ENCODE measurements at regions not wholly inside any gene's neighbourhood (a gene's known extent, or its start where the extent isn't known, plus 50 kb on each side); places are given as distances from the start of the nearest gene placed in this dataset.

DNA sequence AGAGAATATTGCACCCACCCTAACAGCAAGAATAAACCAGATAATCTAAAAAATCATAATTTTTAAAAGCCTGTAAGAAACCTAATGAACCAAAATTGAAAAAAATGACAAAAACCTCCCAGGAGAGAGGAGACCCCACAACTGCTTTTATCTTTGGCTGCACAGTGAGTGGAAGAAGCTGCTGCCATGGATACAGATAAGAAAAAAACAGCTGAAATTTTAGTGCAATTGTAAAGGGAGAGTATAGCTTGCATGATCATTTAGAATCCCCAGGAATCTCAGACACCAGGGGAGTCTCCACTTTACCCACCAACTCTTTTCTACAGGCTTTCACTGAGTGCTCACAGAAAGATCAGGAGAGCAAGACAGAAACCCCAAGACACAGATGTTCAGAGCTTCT, 338.1 kb upstream of the NCKAP5 start:
- H4K91ac ChIP-seq (ENCODE audit: insufficient read depth, low read depth, low read length), result no peak overlapping the region
- intact Hi-C loops (cut with micrococcal nuclease), result no loop called here
- DNase-seq (no peak), ATAC-seq (ENCODE audit: low read depth) (no peak)
- no peaks in the 10 kb centered on the region for H3K9me1 ChIP-seq (ENCODE audit: insufficient read depth, low read length)
- no peak overlapping the region for H4K5ac ChIP-seq (ENCODE audit: low read depth, low read length)
- H3K4me1 ChIP-seq (ENCODE audit: control insufficient read depth, insufficient read depth, low read length), result no peaks in the 10 kb centered on the region
- H3K4me3 ChIP-seq (ENCODE audit: insufficient read depth, low read depth, low read length), result no peak overlapping the region
- BruUV-seq (replicated peaks), result no TSS peak
- H3K36me3 ChIP-seq (ENCODE audit: control insufficient read depth, insufficient read depth, low read length), result no peaks in the 10 kb centered on the region
- H2BK20ac ChIP-seq (ENCODE audit: low read depth, low read length), result no peak overlapping the region
- H3K27ac ChIP-seq (ENCODE audit: insufficient read depth, low read length), result no peak overlapping the region
- H2AK5ac ChIP-seq (ENCODE audit: low read depth, low read length), result no peak overlapping the region
- peaks cover 2% of the 10 kb centered on the region; the same call in 1 of the 2 replicates for H3K27me3 ChIP-seq (ENCODE audit: control insufficient read depth, insufficient read depth, low read length)
- H2BK120ac ChIP-seq (ENCODE audit: low read depth, low read length), result no peak overlapping the region
- no peak overlapping the region for H3K14ac ChIP-seq (replicated peaks; ENCODE audit: low read depth, low read length)
- H3K18ac ChIP-seq (ENCODE audit: low read depth, low read length), result no peak overlapping the region
- ChIA-PET CTCF (no interaction called here), POLR2A (ENCODE audit: unreplicated experiment) (no interaction called here)
- H4K8ac ChIP-seq (ENCODE audit: low read depth in 2 of 2, low read length in 2 of 2), result no peak overlapping the region
- H3K79me1 ChIP-seq (ENCODE audit: low read depth in 1 of 2, low read length in 2 of 2), result no peaks in the 10 kb centered on the region
- no peak overlapping the region for H2AFZ ChIP-seq (replicated peaks; ENCODE audit: low read length, poor library complexity)
- H2BK15ac ChIP-seq (ENCODE audit: low read depth, low read length), result no peak overlapping the region
- dilution Hi-C loops (cut with HindIII; ENCODE audit: low sequenced_read_pairs, unreplicated experiment), result no loop called here
- H2BK5ac ChIP-seq (ENCODE audit: low read depth, low read length, poor library complexity, severe bottlenecking), result no peak overlapping the region
- H3K9ac ChIP-seq (ENCODE audit: low read depth, low read length), result no peak overlapping the region
- no peaks in the 10 kb centered on the region for H3K9me3 ChIP-seq (ENCODE audit: control insufficient read depth, insufficient read depth, low read length)
- no peak overlapping the region for H3K4me2 ChIP-seq (ENCODE audit: low read depth, low read length)
- H3K56ac ChIP-seq (ENCODE audit: extremely low read depth, insufficient read depth, low read length), result no peak overlapping the region
- no peaks in the 10 kb centered on the region for H4K20me1 ChIP-seq (ENCODE audit: insufficient read depth, low read length)
- no peak overlapping the region for H3K23ac ChIP-seq (ENCODE audit: low read depth, low read length)
- in situ Hi-C loops (cut with MboI; ENCODE audit: low sequenced_read_pairs), result loop anchor here (10.0 kb wide), 1 partner anchor 178 kb away; no protein-coding TSS in a partner anchor
- TF ChIP-seq CEBPB (IDR thresholded peaks at IDR 0.05; ENCODE audit: low read depth, low read length) (no peak), RCOR1 (IDR thresholded peaks at IDR 0.05; ENCODE audit: insufficient replicate concordance, low read length) (no peak), RAD21 (IDR thresholded peaks at IDR 0.05; ENCODE audit: low read length) (no peak)
- H2AK9ac ChIP-seq (replicated peaks; ENCODE audit: low read depth, low read length, poor library complexity), result no peak overlapping the region
- H3K4ac ChIP-seq (ENCODE audit: low read depth, low read length), result no peak overlapping the region
